Fibroblast of lung (primary cell): ENCODE measurements at regions not wholly inside any gene's neighbourhood (a gene's known extent, or its start where the extent isn't known, plus 50 kb on each side); places are given as distances from the start of the nearest gene placed in this dataset.

Source experiments
- DNase-seq, 2 donors: peaks; one replicate each; pipeline versions ENCODE4 v3.0.0 to v3.0.0-alpha.2; 2010; ENCODE audit warnings: low read depth in 2 of 2
- H2AFZ ChIP-seq: 2 replicates; pipeline ENCODE4 v1.5.1; 2012; ENCODE audit warnings: low read length, control low read depth, inconsistent platforms
- H3K27ac ChIP-seq: 2 replicates; pipeline ENCODE4 v1.5.1; 2011; ENCODE audit warnings: low read length, control low read depth; ENCODE audit not compliant: insufficient read depth
- H3K27me3 ChIP-seq: 2 replicates; pipeline ENCODE4 v1.5.1; 2011; ENCODE audit warnings: mild to moderate bottlenecking, low read length; ENCODE audit not compliant: control insufficient read depth, insufficient read depth
- H3K36me3 ChIP-seq: 2 replicates; pipeline ENCODE4 v1.5.1; 2011; ENCODE audit warnings: low read length; ENCODE audit not compliant: control insufficient read depth, insufficient read depth
- H3K4me1 ChIP-seq: 2 replicates; pipeline ENCODE4 v1.5.1; 2011; ENCODE audit warnings: low read length; ENCODE audit not compliant: control insufficient read depth, insufficient read depth; ENCODE audit errors: extremely low read depth
- H3K4me2 ChIP-seq: 2 replicates; pipeline ENCODE4 v1.5.1; 2011; ENCODE audit warnings: low read length, control low read depth; ENCODE audit not compliant: insufficient read depth; ENCODE audit errors: extremely low read depth
- H3K4me3 ChIP-seq, 4 experiments: fragments of 200-600 bp in 1 of 4; sonication (generic) in 1 of 4; replicated peaks in 1 of 4; 2 replicates each; pipeline ENCODE4 v1.5.1; 2011 to 2016; ENCODE audit warnings: low read length in 4 of 4, low read depth in 3 of 4, mild to moderate bottlenecking in 3 of 4, control low read depth in 2 of 4, inconsistent platforms in 1 of 4, mixed read lengths in 1 of 4; ENCODE audit not compliant: insufficient read depth in 1 of 4; ENCODE audit errors: control extremely low read depth in 1 of 4
- H3K79me2 ChIP-seq: 2 replicates; pipeline ENCODE4 v1.5.1; 2012; ENCODE audit warnings: mild to moderate bottlenecking, low read length, inconsistent platforms; ENCODE audit not compliant: control insufficient read depth, insufficient read depth
- H3K9ac ChIP-seq: 2 replicates; pipeline ENCODE4 v1.5.1; 2011; ENCODE audit warnings: mild to moderate bottlenecking, low read length, control low read depth; ENCODE audit not compliant: insufficient read depth
- H3K9me3 ChIP-seq: 2 replicates; pipeline ENCODE4 v1.5.1; 2012; ENCODE audit warnings: low read depth, low read length; ENCODE audit not compliant: control insufficient read depth, insufficient read depth
- H4K20me1 ChIP-seq: 2 replicates; pipeline ENCODE4 v1.5.1; 2011; ENCODE audit warnings: low read length; ENCODE audit not compliant: control insufficient read depth, insufficient read depth; ENCODE audit errors: extremely low read depth
- EZH2 ChIP-seq: IDR thresholded peaks from 2 replicates; pipeline ENCODE4 v1.5.1; 2012; ENCODE audit warnings: low read length, control low read depth, mild to moderate bottlenecking; ENCODE audit errors: missing control alignments
- TF ChIP-seq, protein P1 (sequence below), 2 donors: IDR thresholded peaks in 1 of 2; conservative IDR thresholded peaks in 1 of 2; 1 replicate in 1 of 2; 2 replicates in 1 of 2; pipeline ENCODE4 v1.5.1; 2011 to 2012; ENCODE audit warnings: low read length in 2 of 2, control low read depth in 1 of 2, inconsistent platforms in 1 of 2, low read depth in 1 of 2, mild to moderate bottlenecking in 1 of 2

GRCh38 chr13:58906329-58907007, 1257.3 kb downstream of the DIAPH3 start:
- H3K4me1 ChIP-seq = no peaks in the 10 kb centered on the region
- H2AFZ ChIP-seq = no peak overlapping the region
- no peaks in the 10 kb centered on the region for H4K20me1 ChIP-seq
- H3K27ac ChIP-seq = no peak overlapping the region
- H3K4me2 ChIP-seq = no peak overlapping the region
- no peaks in the 10 kb centered on the region for H3K79me2 ChIP-seq
- DNase-seq = peak in 1 of 2 donors; percentile 15
- H3K36me3 ChIP-seq = no peaks in the 10 kb centered on the region
- H3K9me3 ChIP-seq = no peaks in the 10 kb centered on the region
- no peak overlapping the region for H3K4me3 ChIP-seq
- H3K27me3 ChIP-seq = no peaks in the 10 kb centered on the region
- no peak overlapping the region for H3K9ac ChIP-seq
- TF ChIP-seq, protein P1, sequence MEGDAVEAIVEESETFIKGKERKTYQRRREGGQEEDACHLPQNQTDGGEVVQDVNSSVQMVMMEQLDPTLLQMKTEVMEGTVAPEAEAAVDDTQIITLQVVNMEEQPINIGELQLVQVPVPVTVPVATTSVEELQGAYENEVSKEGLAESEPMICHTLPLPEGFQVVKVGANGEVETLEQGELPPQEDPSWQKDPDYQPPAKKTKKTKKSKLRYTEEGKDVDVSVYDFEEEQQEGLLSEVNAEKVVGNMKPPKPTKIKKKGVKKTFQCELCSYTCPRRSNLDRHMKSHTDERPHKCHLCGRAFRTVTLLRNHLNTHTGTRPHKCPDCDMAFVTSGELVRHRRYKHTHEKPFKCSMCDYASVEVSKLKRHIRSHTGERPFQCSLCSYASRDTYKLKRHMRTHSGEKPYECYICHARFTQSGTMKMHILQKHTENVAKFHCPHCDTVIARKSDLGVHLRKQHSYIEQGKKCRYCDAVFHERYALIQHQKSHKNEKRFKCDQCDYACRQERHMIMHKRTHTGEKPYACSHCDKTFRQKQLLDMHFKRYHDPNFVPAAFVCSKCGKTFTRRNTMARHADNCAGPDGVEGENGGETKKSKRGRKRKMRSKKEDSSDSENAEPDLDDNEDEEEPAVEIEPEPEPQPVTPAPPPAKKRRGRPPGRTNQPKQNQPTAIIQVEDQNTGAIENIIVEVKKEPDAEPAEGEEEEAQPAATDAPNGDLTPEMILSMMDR (conservative IDR thresholded peaks at IDR 0.05 in 1 of 2, IDR thresholded peaks at IDR 0.05 in 1 of 2; ENCODE audit: low read depth in 1 of 2, low read length in 2 of 2) = no peak
- TF ChIP-seq EZH2 = no peak

DNA sequence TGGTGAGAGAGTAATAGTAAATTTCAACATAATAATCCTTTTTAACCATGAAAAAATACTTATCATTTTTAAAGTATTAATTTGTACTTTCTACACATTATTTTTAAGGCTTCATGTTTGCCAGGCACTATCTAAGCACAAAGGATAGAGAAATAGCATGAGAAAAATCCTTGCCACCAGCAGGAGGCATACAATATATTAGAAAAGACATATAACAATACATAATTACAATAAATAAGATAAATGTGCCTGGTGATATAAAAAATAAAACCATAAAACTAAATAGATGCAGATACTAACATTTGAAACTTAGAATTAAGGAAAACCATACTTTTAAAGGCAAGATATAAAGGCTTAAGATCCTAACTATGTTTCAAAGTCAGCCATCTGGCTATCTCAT, 1256.4 kb downstream of the DIAPH3 start:
- Histone ChIP-seq H3K79me2 (no peaks in the 10 kb centered on the region), H3K4me2 (no peak overlapping the region), H3K27me3 (no peaks in the 10 kb centered on the region), H3K4me3 (no peak overlapping the region), H2AFZ (no peak overlapping the region), H3K36me3 (no peaks in the 10 kb centered on the region), H3K4me1 (no peaks in the 10 kb centered on the region), H3K9ac (no peak overlapping the region), H4K20me1 (no peaks in the 10 kb centered on the region), H3K9me3 (no peaks in the 10 kb centered on the region), H3K27ac (no peak overlapping the region)
- DNase-seq = peak in 1 of 2 donors; percentile 17
- no peak for TF ChIP-seq EZH2
- TF ChIP-seq, protein P1 (conservative IDR thresholded peaks at IDR 0.05 in 1 of 2, IDR thresholded peaks at IDR 0.05 in 1 of 2; ENCODE audit: low read depth in 1 of 2, low read length in 2 of 2) = peak in 1 of 2 donors; percentile 24

DNA sequence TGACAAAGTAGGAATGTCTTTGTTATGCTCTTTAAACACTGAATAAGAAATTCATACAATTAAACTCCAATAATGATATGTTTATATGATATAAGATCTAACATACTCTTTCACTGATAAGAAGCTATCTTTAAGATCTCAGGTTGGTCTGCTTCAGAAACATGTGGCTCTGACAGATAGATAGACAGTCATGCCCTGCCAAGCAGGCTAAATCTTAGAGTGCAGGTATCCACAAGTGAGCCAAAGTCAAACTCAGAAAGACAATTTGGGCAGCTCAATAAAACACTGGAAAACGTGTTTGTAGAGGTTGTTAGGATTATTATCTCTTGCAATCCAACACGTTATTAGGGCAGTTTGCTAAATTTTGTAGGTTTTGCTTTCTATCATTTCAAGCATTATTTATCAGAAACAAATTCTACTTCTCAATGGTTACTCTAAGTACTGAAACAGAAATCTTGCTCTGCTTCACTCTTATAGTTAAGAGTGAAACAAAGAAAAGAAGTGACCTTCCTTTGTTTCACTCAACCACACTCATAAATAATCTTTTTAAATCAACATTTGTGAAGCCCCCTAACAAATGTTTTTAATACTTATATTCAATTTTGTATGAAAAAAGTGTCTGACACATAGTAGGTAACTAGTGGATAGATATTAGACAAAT, 1255.6 kb downstream of the DIAPH3 start:
- H3K4me2 ChIP-seq = no peak overlapping the region
- no peak for TF ChIP-seq EZH2
- TF ChIP-seq, protein P1 (conservative IDR thresholded peaks at IDR 0.05 in 1 of 2, IDR thresholded peaks at IDR 0.05 in 1 of 2; ENCODE audit: low read depth in 1 of 2, low read length in 2 of 2) = no peak
- H3K27me3 ChIP-seq = no peaks in the 10 kb centered on the region
- no peaks in the 10 kb centered on the region for H3K79me2 ChIP-seq
- no peaks in the 10 kb centered on the region for H4K20me1 ChIP-seq
- H3K9ac ChIP-seq = no peak overlapping the region
- H2AFZ ChIP-seq = no peak overlapping the region
- DNase-seq = no peak
- no peak overlapping the region for H3K27ac ChIP-seq
- no peaks in the 10 kb centered on the region for H3K4me1 ChIP-seq
- H3K4me3 ChIP-seq = no peak overlapping the region
- no peaks in the 10 kb centered on the region for H3K36me3 ChIP-seq
- H3K9me3 ChIP-seq = no peaks in the 10 kb centered on the region
